Activated CD8-positive, alpha-beta T cell treated with anti-CD3 and anti-CD28 coated beads for 36 hours (primary cell): ENCODE measurements at regions not wholly inside any gene's neighbourhood (a gene's known extent, or its start where the extent isn't known, plus 50 kb on each side); places are given as distances from the start of the nearest gene placed in this dataset.

Source experiments
- ATAC-seq: fragments of 200-7000 bp; cut with Tn5 transposase; one replicate; pipeline ENCODE4 v1.10.0; 2021; ENCODE audit warnings: mild to moderate bottlenecking, moderate library complexity
- CTCF ChIA-PET: fragments of 350-600 bp; sonication (Branson Sonifier 250); formaldehyde crosslinking; loops from one replicate; lab custom pipeline; 2021; ENCODE audit warnings: antibody characterized with exemption; lab: Charles Lee
- POLR2A ChIA-PET: fragments of 350-600 bp; sonication (Branson Sonifier 250); formaldehyde crosslinking; loops from one replicate; lab custom pipeline; 2021; ENCODE audit warnings: antibody characterized with exemption; lab: Charles Lee
- DNase-seq: peaks from one replicate; pipeline ENCODE4 v3.0.0-alpha.2; 2020
- H3K27ac Mint-ChIP-seq: one replicate; pipeline ENCODE4 v1.8.0; 2021; ENCODE audit warnings: mild to moderate bottlenecking, mixed read lengths
- H3K27me3 Mint-ChIP-seq: one replicate; pipeline ENCODE4 v1.8.0; 2021; ENCODE audit warnings: mixed read lengths
- H3K36me3 Mint-ChIP-seq: one replicate; pipeline ENCODE4 v1.8.0; 2021; ENCODE audit warnings: low read depth, mixed read lengths
- H3K4me1 Mint-ChIP-seq: one replicate; pipeline ENCODE4 v1.8.0; 2021; ENCODE audit warnings: low read depth, mixed read lengths
- H3K4me3 Mint-ChIP-seq: one replicate; pipeline ENCODE4 v1.8.0; 2021; ENCODE audit warnings: mild to moderate bottlenecking, moderate library complexity, mixed read lengths
- H3K9me3 Mint-ChIP-seq: one replicate; pipeline ENCODE4 v1.8.0; 2021; ENCODE audit warnings: mixed read lengths
- CTCF ChIP-seq: fragments of 200-600 bp; IDR thresholded peaks from one replicate; pipeline ENCODE4 v1.8.0; 2022; ENCODE audit warnings: antibody characterized with exemption, mild to moderate bottlenecking
- intact Hi-C: fragments of 100-400 bp; cut with micrococcal nuclease; formaldehyde crosslinking; loops from one replicate; pipeline ENCODE4 v1.10.0; 2022

GRCh38 chr20:16919841-16920240 lies 171.7 kb downstream of the OTOR start:
- ATAC-seq (no peak), DNase-seq (no peak)
- ChIA-PET CTCF (no interaction called here), POLR2A (no interaction called here)
- no peak for TF ChIP-seq CTCF
- Mint-ChIP-seq H3K27ac (no peak overlapping the region), H3K27me3 (no peaks in the 10 kb centered on the region), H3K4me3 (no peak overlapping the region), H3K36me3 (no peaks in the 10 kb centered on the region), H3K4me1 (no peaks in the 10 kb centered on the region), H3K9me3 (no peaks in the 10 kb centered on the region)
- intact Hi-C loops = no loop called here

GRCh38 chr20:16922834-16923233 lies 174.7 kb downstream of the OTOR start:
- H3K4me3 Mint-ChIP-seq = no peak overlapping the region
- ChIA-PET CTCF (no interaction called here), POLR2A (no interaction called here)
- H3K27me3 Mint-ChIP-seq = no peaks in the 10 kb centered on the region
- no peaks in the 10 kb centered on the region for H3K36me3 Mint-ChIP-seq
- no peaks in the 10 kb centered on the region for H3K9me3 Mint-ChIP-seq
- intact Hi-C loops = no loop called here
- H3K27ac Mint-ChIP-seq = no peak overlapping the region
- DNase-seq = no peak
- no peak for TF ChIP-seq CTCF
- H3K4me1 Mint-ChIP-seq = no peaks in the 10 kb centered on the region
- no peak for ATAC-seq

GRCh38 chr20:16926626-16927430 lies 178.7 kb downstream of the OTOR start:
- ATAC-seq = no peak
- Mint-ChIP-seq H3K4me3 (no peak overlapping the region), H3K36me3 (no peaks in the 10 kb centered on the region), H3K27me3 (no peaks in the 10 kb centered on the region), H3K27ac (no peak overlapping the region), H3K4me1 (no peaks in the 10 kb centered on the region), H3K9me3 (no peaks in the 10 kb centered on the region)
- ChIA-PET CTCF (no interaction called here), POLR2A (no interaction called here)
- intact Hi-C loops = no loop called here
- no peak for DNase-seq
- no peak for TF ChIP-seq CTCF

GRCh38 chr20:16929756-16930155 lies 181.6 kb downstream of the OTOR start:
- H3K36me3 Mint-ChIP-seq = no peaks in the 10 kb centered on the region
- POLR2A ChIA-PET = no interaction called here
- CTCF ChIA-PET = no interaction called here

More at GRCh38 chr20:16929756-16930155, 181.6 kb downstream of the OTOR start:
- DNase-seq = no peak
- no peak for TF ChIP-seq CTCF
- Mint-ChIP-seq H3K27ac (no peak overlapping the region), H3K4me1 (no peaks in the 10 kb centered on the region), H3K4me3 (no peak overlapping the region), H3K9me3 (no peaks in the 10 kb centered on the region), H3K27me3 (no peaks in the 10 kb centered on the region)
- no peak for ATAC-seq
- intact Hi-C loops = no loop called here
